Peyer's patch (tissue), 4 donors: ENCODE measurements at regions not wholly inside any gene's neighbourhood (a gene's known extent, or its start where the extent isn't known, plus 50 kb on each side); places are given as distances from the start of the nearest gene placed in this dataset.

Experiments
- DNase-seq, 3 donors: peaks; one replicate each; pipeline ENCODE4 v3.0.0-alpha.2; 2017 to 2019
- H3K27ac ChIP-seq, 4 donors: fragments of 200-600 bp; sonication (generic); one replicate each; pipeline ENCODE4 v1.5.1; 2016 to 2019
- H3K27me3 ChIP-seq, 2 donors: fragments of 200-600 bp; sonication (generic); one replicate each; pipeline ENCODE4 v1.5.1; 2019
- H3K36me3 ChIP-seq, 3 donors: fragments of 200-600 bp; sonication (generic); one replicate each; pipeline ENCODE4 v1.5.1; 2016 to 2019
- H3K4me1 ChIP-seq, 4 donors: fragments of 200-600 bp; sonication (generic); one replicate each; pipeline ENCODE4 v1.5.1; 2016 to 2019
- H3K4me3 ChIP-seq, 4 donors: fragments of 200-600 bp; sonication (generic); 1 replicate in 3 of 4; 2 replicates in 1 of 4; pipeline ENCODE4 v1.5.1; 2016 to 2019; ENCODE audit warnings: mild to moderate bottlenecking in 1 of 4
- H3K9me3 ChIP-seq, 4 donors: fragments of 200-600 bp; sonication (generic); one replicate each; pipeline ENCODE4 v1.5.1; 2016 to 2019; ENCODE audit warnings: mild to moderate bottlenecking in 1 of 4
- CTCF ChIP-seq, 6 experiments: fragments of 450-650 bp in 4 of 6; fragments of 200-600 bp in 2 of 6; sonication (generic) in 1 of 6; IDR thresholded peaks; one replicate each; pipeline ENCODE4 v1.5.1; 2017 to 2019; ENCODE audit warnings: antibody characterized with exemption in 6 of 6, mild to moderate bottlenecking in 3 of 6, moderate library complexity in 1 of 6
- POLR2A ChIP-seq, 2 donors: fragments of 450-650 bp; IDR thresholded peaks; one replicate each; pipeline ENCODE4 v1.5.1; 2017; ENCODE audit warnings: antibody characterized with exemption in 2 of 2, mild to moderate bottlenecking in 2 of 2, moderate library complexity in 2 of 2

- no peaks in the 10 kb centered on the region for H3K36me3 ChIP-seq
- no peak for DNase-seq
- H3K27ac ChIP-seq: no peak overlapping the region
- no peak for TF ChIP-seq POLR2A (IDR thresholded peaks at IDR 0.05)
- no peak for TF ChIP-seq CTCF (IDR thresholded peaks at IDR 0.05)
- no peaks in the 10 kb centered on the region for H3K4me1 ChIP-seq
- no peaks in the 10 kb centered on the region for H3K9me3 ChIP-seq
- H3K27me3 ChIP-seq: no peaks in the 10 kb centered on the region
- no peak overlapping the region for H3K4me3 ChIP-seq
Observed at GRCh38 chr9:120182011-120182410, 398.0 kb downstream of the CDK5RAP2 start.

- Histone ChIP-seq H3K4me1 (no peaks in the 10 kb centered on the region), H3K27ac (no peak overlapping the region), H3K4me3 (no peak overlapping the region), H3K27me3 (no peaks in the 10 kb centered on the region), H3K9me3 (no peaks in the 10 kb centered on the region), H3K36me3 (no peaks in the 10 kb centered on the region)
- DNase-seq: no peak
- no peak for TF ChIP-seq CTCF (IDR thresholded peaks at IDR 0.05)
- TF ChIP-seq POLR2A (IDR thresholded peaks at IDR 0.05): no peak
Observed at GRCh38 chr9:120177121-120177520, 402.8 kb downstream of the CDK5RAP2 start.

GRCh38 chr9:120175031-120175430 is 404.9 kb downstream of the CDK5RAP2 start:
- H3K9me3 ChIP-seq: no peaks in the 10 kb centered on the region
- no peak overlapping the region for H3K27ac ChIP-seq
- DNase-seq: no peak
- TF ChIP-seq CTCF (IDR thresholded peaks at IDR 0.05) (no peak), POLR2A (IDR thresholded peaks at IDR 0.05) (no peak)
- H3K4me1 ChIP-seq: no peaks in the 10 kb centered on the region
- H3K4me3 ChIP-seq: no peak overlapping the region
- no peaks in the 10 kb centered on the region for H3K27me3 ChIP-seq
- H3K36me3 ChIP-seq: no peaks in the 10 kb centered on the region

GRCh38 chr9:120161776-120162175 is 418.2 kb downstream of the CDK5RAP2 start:
- Histone ChIP-seq H3K27me3 (no peaks in the 10 kb centered on the region), H3K9me3 (no peaks in the 10 kb centered on the region), H3K4me1 (no peaks in the 10 kb centered on the region), H3K4me3 (no peak overlapping the region), H3K27ac (no peak overlapping the region), H3K36me3 (no peaks in the 10 kb centered on the region)
- DNase-seq: no peak
- TF ChIP-seq CTCF (IDR thresholded peaks at IDR 0.05) (no peak), POLR2A (IDR thresholded peaks at IDR 0.05) (no peak)

- no peaks in the 10 kb centered on the region for H3K9me3 ChIP-seq
- H3K36me3 ChIP-seq: no peaks in the 10 kb centered on the region
- no peaks in the 10 kb centered on the region for H3K4me1 ChIP-seq
- DNase-seq: no peak
- no peak overlapping the region for H3K4me3 ChIP-seq
- no peaks in the 10 kb centered on the region for H3K27me3 ChIP-seq
- no peak for TF ChIP-seq POLR2A (IDR thresholded peaks at IDR 0.05)
- no peak for TF ChIP-seq CTCF (IDR thresholded peaks at IDR 0.05)
- H3K27ac ChIP-seq: no peak overlapping the region
Observed at GRCh38 chr9:120158221-120158620, 421.7 kb downstream of the CDK5RAP2 start.

GRCh38 chr9:120156376-120156775 is 423.6 kb downstream of the CDK5RAP2 start:
- Histone ChIP-seq H3K4me3 (no peak overlapping the region), H3K27me3 (no peaks in the 10 kb centered on the region), H3K36me3 (no peaks in the 10 kb centered on the region), H3K27ac (no peak overlapping the region), H3K4me1 (no peaks in the 10 kb centered on the region), H3K9me3 (no peaks in the 10 kb centered on the region)
- TF ChIP-seq POLR2A (IDR thresholded peaks at IDR 0.05) (no peak), CTCF (IDR thresholded peaks at IDR 0.05) (no peak)
- no peak for DNase-seq
